ENCODE measurements at regions not wholly inside any gene's neighbourhood (a gene's known extent, or its start where the extent isn't known, plus 50 kb on each side); places are given as distances from the start of the nearest gene placed in this dataset.
"Not testable (repeated sequence)": the region's sequence is repeated elsewhere in the genome, so short reads cannot be mapped to it uniquely, and the experiment has no call there.

- no peak for DNase-seq
Measured at GRCh38 chr15:20367093-20367492, 174.5 kb downstream of the GOLGA6L6 start.

GRCh38 chr15:20363591-20363990, 178.0 kb downstream of the GOLGA6L6 start:
- DNase-seq, result not testable (repeated sequence)

GRCh38 chr15:20361091-20361490, 180.5 kb downstream of the GOLGA6L6 start:
- DNase-seq, result no peak

- no peak for DNase-seq
Measured at GRCh38 chr15:20358779-20359414, 182.7 kb downstream of the GOLGA6L6 start.

GRCh38 chr15:20358066-20358778, 183.4 kb downstream of the GOLGA6L6 start:
- DNase-seq, result no peak

GRCh38 chr15:20357481-20358065, 184.0 kb downstream of the GOLGA6L6 start:
- no peak for DNase-seq

- no peak for DNase-seq
Measured at GRCh38 chr15:20356911-20357480, 184.6 kb downstream of the GOLGA6L6 start.

- peak; percentile 87 for DNase-seq
Measured at GRCh38 chr15:20356444-20356910, 185.1 kb downstream of the GOLGA6L6 start.

GRCh38 chr15:20355256-20355868, 186.2 kb downstream of the GOLGA6L6 start:
- DNase-seq, result no peak

- DNase-seq, result not testable (repeated sequence)
Measured at GRCh38 chr15:20354884-20355223, 186.7 kb downstream of the GOLGA6L6 start.

GRCh38 chr15:20353966-20354883, 187.4 kb downstream of the GOLGA6L6 start:
- peak; percentile 16 for DNase-seq

GRCh38 chr15:20352241-20353200, 189.1 kb downstream of the GOLGA6L6 start:
- DNase-seq, result no peak

GRCh38 chr15:20351448-20351971, 190.1 kb downstream of the GOLGA6L6 start:
- no peak for DNase-seq

- DNase-seq, result no peak
Measured at GRCh38 chr15:20349774-20350498, 191.7 kb downstream of the GOLGA6L6 start.

- no peak for DNase-seq
Measured at GRCh38 chr15:20348900-20349773, 192.5 kb downstream of the GOLGA6L6 start.

- DNase-seq, result no peak
Measured at GRCh38 chr15:20348291-20348899, 193.2 kb downstream of the GOLGA6L6 start.

GRCh38 chr15:20346082-20346805, 195.4 kb downstream of the GOLGA6L6 start:
- DNase-seq, result no peak
